ENCODE measurements at regions not wholly inside any gene's neighbourhood (a gene's known extent, or its start where the extent isn't known, plus 50 kb on each side); places are given as distances from the start of the nearest gene placed in this dataset.

DNA sequence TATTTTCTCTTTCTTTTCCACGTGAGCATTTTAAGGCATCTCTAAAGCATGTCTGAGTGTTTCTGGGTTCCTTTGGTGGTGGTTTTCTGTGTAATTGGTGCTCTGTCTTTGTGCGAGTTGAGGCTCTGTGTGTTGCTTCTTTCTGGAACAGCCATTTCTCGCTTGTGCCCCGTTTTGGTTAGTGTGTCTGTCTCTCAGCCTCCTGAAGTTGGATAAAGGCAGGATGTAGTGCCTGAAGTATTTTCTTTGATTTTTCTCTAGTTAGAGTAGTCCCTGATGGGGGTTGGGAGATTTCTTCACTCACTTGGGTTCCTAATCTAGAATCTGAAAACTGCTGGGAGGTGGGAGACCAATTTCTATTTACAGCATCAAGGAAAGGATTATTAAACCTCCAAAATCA, 129.7 kb upstream of the TMEM161B start:
- no peak overlapping the region for H3K4me3 ChIP-seq (replicated peaks in 1 of 2; ENCODE audit: low read depth in 2 of 2, low read length in 2 of 2)
- DNase-seq (ENCODE audit: low read depth in 2 of 2) = no peak
- TF ChIP-seq, protein P1, sequence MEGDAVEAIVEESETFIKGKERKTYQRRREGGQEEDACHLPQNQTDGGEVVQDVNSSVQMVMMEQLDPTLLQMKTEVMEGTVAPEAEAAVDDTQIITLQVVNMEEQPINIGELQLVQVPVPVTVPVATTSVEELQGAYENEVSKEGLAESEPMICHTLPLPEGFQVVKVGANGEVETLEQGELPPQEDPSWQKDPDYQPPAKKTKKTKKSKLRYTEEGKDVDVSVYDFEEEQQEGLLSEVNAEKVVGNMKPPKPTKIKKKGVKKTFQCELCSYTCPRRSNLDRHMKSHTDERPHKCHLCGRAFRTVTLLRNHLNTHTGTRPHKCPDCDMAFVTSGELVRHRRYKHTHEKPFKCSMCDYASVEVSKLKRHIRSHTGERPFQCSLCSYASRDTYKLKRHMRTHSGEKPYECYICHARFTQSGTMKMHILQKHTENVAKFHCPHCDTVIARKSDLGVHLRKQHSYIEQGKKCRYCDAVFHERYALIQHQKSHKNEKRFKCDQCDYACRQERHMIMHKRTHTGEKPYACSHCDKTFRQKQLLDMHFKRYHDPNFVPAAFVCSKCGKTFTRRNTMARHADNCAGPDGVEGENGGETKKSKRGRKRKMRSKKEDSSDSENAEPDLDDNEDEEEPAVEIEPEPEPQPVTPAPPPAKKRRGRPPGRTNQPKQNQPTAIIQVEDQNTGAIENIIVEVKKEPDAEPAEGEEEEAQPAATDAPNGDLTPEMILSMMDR (IDR thresholded peaks at IDR 0.05; ENCODE audit: low read depth, low read length) = no peak

DNA sequence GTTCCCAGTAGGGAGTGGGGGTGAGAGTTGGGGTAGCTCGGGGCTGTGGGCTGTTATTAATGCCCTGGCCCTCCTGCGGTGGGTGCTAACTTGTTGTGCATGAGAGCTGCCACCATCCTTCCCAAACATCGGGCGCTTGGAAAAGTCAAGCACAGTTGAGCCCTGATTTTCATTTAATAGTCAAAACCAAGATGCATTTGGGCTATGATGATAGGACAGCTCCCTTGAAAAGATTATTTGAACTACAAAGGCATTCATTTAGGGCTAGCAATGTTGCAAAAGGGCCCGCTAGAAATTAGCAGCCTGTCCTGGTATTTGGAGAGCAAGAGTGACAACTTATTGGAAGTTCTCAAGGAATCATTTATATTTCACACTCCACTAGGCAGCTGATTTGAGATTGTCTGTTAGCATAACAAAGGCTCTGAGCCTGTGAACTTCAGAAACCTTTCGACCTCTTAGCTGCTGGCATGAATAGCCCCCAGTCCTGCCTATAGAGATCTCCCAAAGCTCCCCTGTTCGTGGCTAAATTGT, 128.2 kb upstream of the TMEM161B start:
- DNase-seq (ENCODE audit: low read depth in 2 of 2) = no peak
- TF ChIP-seq, protein P1 (IDR thresholded peaks at IDR 0.05; ENCODE audit: low read depth, low read length) = no peak
- no peak overlapping the region for H3K4me3 ChIP-seq (replicated peaks in 1 of 2; ENCODE audit: low read depth in 2 of 2, low read length in 2 of 2)

DNA sequence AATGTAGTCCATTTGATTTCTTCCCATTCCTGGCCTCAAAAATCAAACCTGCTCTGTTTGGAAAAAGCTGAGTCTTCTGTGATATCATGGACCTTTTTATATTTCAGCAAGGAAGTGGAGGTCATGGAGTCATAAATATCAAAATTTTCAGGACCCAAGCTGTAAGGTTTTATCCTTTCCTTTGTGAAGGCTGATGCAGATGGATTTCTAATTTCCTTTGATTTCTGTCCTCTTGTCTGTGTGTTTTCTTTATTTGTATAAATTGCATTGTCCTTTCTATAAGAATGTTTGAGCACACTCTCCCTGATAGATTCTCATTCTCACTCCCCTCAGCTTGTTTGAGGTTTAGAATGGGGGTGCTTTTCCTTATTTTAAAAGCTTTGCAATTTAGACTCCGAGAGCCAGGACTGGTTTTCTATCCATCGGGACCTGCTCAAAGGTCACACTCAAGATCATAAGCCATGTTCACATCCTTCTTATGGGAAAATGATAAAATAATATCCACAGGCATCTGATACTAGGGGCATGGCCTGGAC, 127.4 kb upstream of the TMEM161B start:
- DNase-seq (ENCODE audit: low read depth in 2 of 2) = no peak
- TF ChIP-seq, protein P1 (IDR thresholded peaks at IDR 0.05; ENCODE audit: low read depth, low read length) = no peak
- H3K4me3 ChIP-seq (replicated peaks in 1 of 2; ENCODE audit: low read depth in 2 of 2, low read length in 2 of 2) = no peak overlapping the region

DNA sequence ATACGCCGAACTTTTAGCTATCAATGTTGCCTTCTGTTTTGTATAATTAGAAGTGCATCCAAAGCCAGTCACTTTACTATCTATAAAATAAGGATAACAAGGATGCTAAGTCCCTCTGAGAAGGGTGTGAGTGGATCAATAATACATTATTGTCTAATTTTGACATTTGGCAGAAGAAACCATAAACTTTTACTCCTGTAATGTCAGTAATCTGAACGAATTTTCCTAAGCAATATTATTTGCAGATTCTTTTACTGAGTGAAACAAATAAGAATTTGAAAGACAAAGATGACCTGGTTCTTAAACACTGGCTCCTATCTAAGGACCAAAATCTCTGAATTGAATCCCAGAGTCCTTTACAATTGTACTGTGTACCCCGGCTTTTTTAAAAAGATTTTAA, 126.6 kb upstream of the TMEM161B start:
- H3K4me3 ChIP-seq (replicated peaks in 1 of 2; ENCODE audit: low read depth in 2 of 2, low read length in 2 of 2) = no peak overlapping the region
- DNase-seq (ENCODE audit: low read depth in 2 of 2) = no peak
- TF ChIP-seq, protein P1 (IDR thresholded peaks at IDR 0.05; ENCODE audit: low read depth, low read length) = no peak

DNA sequence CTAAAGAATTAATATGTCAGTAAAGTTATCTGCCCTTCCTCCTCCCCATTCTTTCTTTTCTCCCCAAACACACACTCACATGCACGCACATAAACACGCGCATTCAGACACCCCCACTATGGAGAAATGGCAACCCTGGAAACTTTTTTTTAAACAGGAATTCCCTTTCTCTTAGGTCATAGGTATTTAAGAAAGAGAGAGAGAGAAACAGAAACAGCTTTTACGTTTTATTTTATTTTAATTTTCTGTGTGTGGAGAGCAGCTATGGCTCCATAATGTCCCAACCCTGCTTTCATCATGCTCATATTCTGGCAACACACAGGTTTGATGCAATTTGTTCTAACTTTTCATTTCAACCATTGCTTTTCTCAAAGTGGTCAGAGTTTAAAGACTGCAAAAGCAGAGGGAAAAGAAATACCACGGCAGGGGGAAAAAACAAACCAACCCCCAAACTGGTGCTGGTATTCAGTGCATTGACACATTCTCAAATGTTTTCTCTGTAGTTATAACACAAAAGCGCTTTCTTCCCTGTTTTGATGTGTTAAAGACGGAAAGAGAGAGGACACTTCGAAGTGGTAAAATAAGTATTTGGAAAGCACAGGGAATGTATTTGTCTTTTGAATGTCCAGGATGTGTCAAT, 126.0 kb upstream of the TMEM161B start:
- TF ChIP-seq, protein P1 (IDR thresholded peaks at IDR 0.05; ENCODE audit: low read depth, low read length) = no peak
- H3K4me3 ChIP-seq (replicated peaks in 1 of 2; ENCODE audit: low read depth in 2 of 2, low read length in 2 of 2) = no peak overlapping the region
- no peak for DNase-seq (ENCODE audit: low read depth in 2 of 2)

DNA sequence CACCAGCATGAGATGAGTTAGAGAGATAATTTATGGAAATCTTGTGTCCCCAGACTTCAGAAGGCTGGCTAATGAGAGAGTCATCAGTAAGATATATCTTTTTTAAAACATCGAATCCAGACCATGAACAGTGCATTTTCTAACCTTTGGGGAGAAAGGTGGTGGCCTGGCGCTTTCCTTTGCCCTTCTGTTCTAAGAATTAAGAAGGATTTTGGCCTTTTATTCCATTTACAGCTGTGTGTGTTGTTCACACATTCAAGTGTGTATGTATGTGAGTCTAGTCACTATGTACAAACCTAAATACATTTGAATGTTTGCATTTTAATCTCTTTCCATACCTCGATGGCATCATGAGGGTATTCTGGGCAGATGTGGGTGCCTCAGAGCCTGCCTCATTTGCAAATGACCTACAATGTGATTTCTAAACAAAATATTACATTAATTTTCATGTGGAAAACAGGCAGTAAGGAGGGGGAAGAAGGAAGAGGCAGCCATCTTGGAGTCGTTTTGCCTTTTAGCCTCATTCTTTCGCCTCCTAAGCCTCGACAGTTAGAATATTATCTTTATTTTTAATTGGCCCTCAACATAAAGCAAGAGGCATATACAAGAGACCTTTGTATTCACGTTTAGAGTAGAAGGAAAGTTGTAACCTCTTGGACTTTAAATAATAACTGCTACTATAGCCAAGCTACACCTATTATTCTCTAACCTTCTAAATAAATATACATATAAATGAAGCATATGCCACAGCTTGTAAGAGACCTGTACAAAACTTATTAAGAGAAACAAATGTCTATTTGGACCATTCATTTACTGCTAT, 125.3 kb upstream of the TMEM161B start:
- DNase-seq (ENCODE audit: low read depth in 2 of 2) = no peak
- H3K4me3 ChIP-seq (replicated peaks in 1 of 2; ENCODE audit: low read depth in 2 of 2, low read length in 2 of 2) = no peak overlapping the region
- TF ChIP-seq, protein P1 (IDR thresholded peaks at IDR 0.05; ENCODE audit: low read depth, low read length) = no peak
